ENCODE measurements at regions not wholly inside any gene's neighbourhood (a gene's known extent, or its start where the extent isn't known, plus 50 kb on each side); places are given as distances from the start of the nearest gene placed in this dataset.

GRCh38 chr5:86748538-86749105 lies 130.9 kb downstream of the COX7C start:
- Mint-ChIP-seq H3K4me3 (no peak overlapping the region), H3K27me3 (no peaks in the 10 kb centered on the region), H3K9me3 (no peaks in the 10 kb centered on the region), H3K4me1 (ENCODE audit: low read depth in 2 of 2) (no peaks in the 10 kb centered on the region), H3K36me3 (ENCODE audit: insufficient read depth) (no peaks in the 10 kb centered on the region), H3K27ac (no peak overlapping the region)
- ATAC-seq (replicated peaks): no peak
- DNase-seq: no peak

- Mint-ChIP-seq H3K36me3 (ENCODE audit: insufficient read depth) (no peaks in the 10 kb centered on the region), H3K4me1 (ENCODE audit: low read depth in 2 of 2) (no peaks in the 10 kb centered on the region), H3K4me3 (no peak overlapping the region), H3K27ac (no peak overlapping the region), H3K27me3 (no peaks in the 10 kb centered on the region), H3K9me3 (no peaks in the 10 kb centered on the region)
- ATAC-seq (replicated peaks) (no peak), DNase-seq (no peak)
These were observed 132.1 kb downstream of the COX7C start for GRCh38 chr5:86749841-86750240.

- Mint-ChIP-seq H3K27me3 (peaks cover 0 to 5% of the 10 kb centered on the region in 2 donors), H3K4me1 (ENCODE audit: low read depth in 2 of 2) (no peaks in the 10 kb centered on the region), H3K36me3 (ENCODE audit: insufficient read depth) (no peaks in the 10 kb centered on the region), H3K27ac (no peak overlapping the region), H3K9me3 (no peaks in the 10 kb centered on the region), H3K4me3 (no peak overlapping the region)
- ATAC-seq (replicated peaks) (no peak), DNase-seq (no peak)
These were observed 139.1 kb downstream of the COX7C start for GRCh38 chr5:86756839-86757238.

GRCh38 chr5:86757824-86758223 lies 140.1 kb downstream of the COX7C start:
- Mint-ChIP-seq H3K27me3 (peaks cover 0 to 5% of the 10 kb centered on the region in 2 donors), H3K9me3 (no peaks in the 10 kb centered on the region), H3K27ac (no peak overlapping the region), H3K4me1 (ENCODE audit: low read depth in 2 of 2) (no peaks in the 10 kb centered on the region), H3K4me3 (no peak overlapping the region), H3K36me3 (ENCODE audit: insufficient read depth) (no peaks in the 10 kb centered on the region)
- DNase-seq (no peak), ATAC-seq (replicated peaks) (no peak)

- ATAC-seq (replicated peaks) (no peak), DNase-seq (no peak)
- H3K4me1 Mint-ChIP-seq (ENCODE audit: low read depth in 2 of 2): no peaks in the 10 kb centered on the region
- no peaks in the 10 kb centered on the region for H3K9me3 Mint-ChIP-seq
- no peaks in the 10 kb centered on the region for H3K36me3 Mint-ChIP-seq (ENCODE audit: insufficient read depth)
- peaks cover 0 to 5% of the 10 kb centered on the region in 2 donors for H3K27me3 Mint-ChIP-seq
- H3K27ac Mint-ChIP-seq: no peak overlapping the region
- H3K4me3 Mint-ChIP-seq: no peak overlapping the region
These were observed 142.9 kb downstream of the COX7C start for GRCh38 chr5:86760661-86761060.

GRCh38 chr5:86763929-86764328 lies 146.2 kb downstream of the COX7C start:
- H3K27ac Mint-ChIP-seq: no peak overlapping the region
- peaks cover 0 to 5% of the 10 kb centered on the region in 2 donors for H3K27me3 Mint-ChIP-seq
- H3K4me3 Mint-ChIP-seq: no peak overlapping the region
- H3K4me1 Mint-ChIP-seq (ENCODE audit: low read depth in 2 of 2): no peaks in the 10 kb centered on the region
- ATAC-seq (replicated peaks): no peak
- no peaks in the 10 kb centered on the region for H3K9me3 Mint-ChIP-seq
- DNase-seq: no peak
- no peaks in the 10 kb centered on the region for H3K36me3 Mint-ChIP-seq (ENCODE audit: insufficient read depth)

- Mint-ChIP-seq H3K9me3 (peaks cover 0 to 8% of the 10 kb centered on the region in 2 donors), H3K36me3 (ENCODE audit: insufficient read depth) (no peaks in the 10 kb centered on the region), H3K27ac (no peak overlapping the region), H3K4me1 (ENCODE audit: low read depth in 2 of 2) (no peaks in the 10 kb centered on the region), H3K27me3 (peaks cover 0 to under 1% of the 10 kb centered on the region in 2 donors), H3K4me3 (no peak overlapping the region)
- ATAC-seq (replicated peaks) (no peak), DNase-seq (no peak)
These were observed 148.2 kb downstream of the COX7C start for GRCh38 chr5:86765778-86766502.

GRCh38 chr5:86768699-86769202 lies 151.0 kb downstream of the COX7C start:
- peaks cover 0 to 8% of the 10 kb centered on the region in 2 donors for H3K9me3 Mint-ChIP-seq
- peak in 1 of 3 experiments; percentile 0 for DNase-seq
- no peaks in the 10 kb centered on the region for H3K27me3 Mint-ChIP-seq
- no peak overlapping the region for H3K4me3 Mint-ChIP-seq
- no peaks in the 10 kb centered on the region for H3K36me3 Mint-ChIP-seq (ENCODE audit: insufficient read depth)
- H3K27ac Mint-ChIP-seq: no peak overlapping the region
- H3K4me1 Mint-ChIP-seq (ENCODE audit: low read depth in 2 of 2): no peaks in the 10 kb centered on the region
- no peak for ATAC-seq (replicated peaks)

GRCh38 chr5:86780018-86780417 lies 162.3 kb downstream of the COX7C start:
- ATAC-seq (replicated peaks): no peak
- Mint-ChIP-seq H3K27me3 (peaks cover 0 to 9% of the 10 kb centered on the region in 2 donors), H3K27ac (no peak overlapping the region), H3K9me3 (peaks cover 4 to 12% of the 10 kb centered on the region in 2 donors), H3K4me1 (ENCODE audit: low read depth in 2 of 2) (no peaks in the 10 kb centered on the region), H3K4me3 (no peak overlapping the region), H3K36me3 (ENCODE audit: insufficient read depth) (no peaks in the 10 kb centered on the region)
- DNase-seq: no peak

- no peak overlapping the region for H3K4me3 Mint-ChIP-seq
- no peaks in the 10 kb centered on the region for H3K36me3 Mint-ChIP-seq (ENCODE audit: insufficient read depth)
- H3K27me3 Mint-ChIP-seq: no peaks in the 10 kb centered on the region
- ATAC-seq (replicated peaks): no peak
- no peaks in the 10 kb centered on the region for H3K4me1 Mint-ChIP-seq (ENCODE audit: low read depth in 2 of 2)
- no peak for DNase-seq
- no peaks in the 10 kb centered on the region for H3K9me3 Mint-ChIP-seq
- H3K27ac Mint-ChIP-seq: no peak overlapping the region
These were observed 169.2 kb downstream of the COX7C start for GRCh38 chr5:86786955-86787354.

GRCh38 chr5:86795659-86796058 lies 177.9 kb downstream of the COX7C start:
- H3K27me3 Mint-ChIP-seq: peaks cover 0 to 6% of the 10 kb centered on the region in 2 donors
- H3K36me3 Mint-ChIP-seq (ENCODE audit: insufficient read depth): no peaks in the 10 kb centered on the region
- DNase-seq (no peak), ATAC-seq (replicated peaks) (no peak)
- H3K27ac Mint-ChIP-seq: no peak overlapping the region
- no peak overlapping the region for H3K4me3 Mint-ChIP-seq
- no peaks in the 10 kb centered on the region for H3K9me3 Mint-ChIP-seq
- H3K4me1 Mint-ChIP-seq (ENCODE audit: low read depth in 2 of 2): no peaks in the 10 kb centered on the region

- no peaks in the 10 kb centered on the region for H3K9me3 Mint-ChIP-seq
- no peaks in the 10 kb centered on the region for H3K4me1 Mint-ChIP-seq (ENCODE audit: low read depth in 2 of 2)
- peaks cover 0 to 6% of the 10 kb centered on the region in 2 donors for H3K27me3 Mint-ChIP-seq
- no peaks in the 10 kb centered on the region for H3K36me3 Mint-ChIP-seq (ENCODE audit: insufficient read depth)
- ATAC-seq (replicated peaks) (no peak), DNase-seq (no peak)
- H3K4me3 Mint-ChIP-seq: no peak overlapping the region
- H3K27ac Mint-ChIP-seq: no peak overlapping the region
These were observed 179.9 kb downstream of the COX7C start for GRCh38 chr5:86797677-86798076.

GRCh38 chr5:86806206-86806605 lies 188.5 kb downstream of the COX7C start:
- Mint-ChIP-seq H3K9me3 (peaks cover 0 to 6% of the 10 kb centered on the region in 2 donors), H3K27me3 (peaks cover 0 to 6% of the 10 kb centered on the region in 2 donors), H3K27ac (no peak overlapping the region), H3K4me3 (no peak overlapping the region), H3K4me1 (ENCODE audit: low read depth in 2 of 2) (no peaks in the 10 kb centered on the region), H3K36me3 (ENCODE audit: insufficient read depth) (no peaks in the 10 kb centered on the region)
- DNase-seq (no peak), ATAC-seq (replicated peaks) (no peak)
